MM.1S (cell line): ENCODE measurements at regions not wholly inside any gene's neighbourhood (a gene's known extent, or its start where the extent isn't known, plus 50 kb on each side); places are given as distances from the start of the nearest gene placed in this dataset.

Experiments
- DNase-seq: peaks from one replicate; pipeline ENCODE4 v3.0.0-alpha.2; 2015
- H2AFZ ChIP-seq: fragments of 300-600 bp; sonication (generic); 2 replicates; pipeline ENCODE4 v1.6.0; 2016; ENCODE audit warnings: antibody characterized with exemption, low read length
- H3F3A ChIP-seq: fragments of 300-600 bp; sonication (generic); 2 replicates; pipeline ENCODE4 v1.6.1; 2016; ENCODE audit warnings: mild to moderate bottlenecking, antibody characterized with exemption, low read length, moderate library complexity, mixed read lengths; ENCODE audit not compliant: insufficient read depth
- H3K27ac ChIP-seq: fragments of 300-600 bp; sonication (generic); 2 replicates; pipeline ENCODE4 v1.5.1; 2016; ENCODE audit warnings: mild to moderate bottlenecking, low read length
- H3K27me3 ChIP-seq: fragments of 300-600 bp; sonication (generic); replicated peaks from 2 replicates; pipeline ENCODE4 v1.6.0; 2016; ENCODE audit warnings: low read length; ENCODE audit not compliant: insufficient read depth
- H3K36me3 ChIP-seq: fragments of 300-600 bp; sonication (generic); replicated peaks from 2 replicates; pipeline ENCODE4 v1.6.1; 2016; ENCODE audit warnings: mild to moderate bottlenecking, low read length, mixed read lengths; ENCODE audit not compliant: insufficient read depth
- H3K4me1 ChIP-seq: fragments of 300-600 bp; sonication (generic); 2 replicates; pipeline ENCODE4 v1.6.1; 2016; ENCODE audit warnings: low read length, mixed read lengths
- H3K4me2 ChIP-seq: fragments of 300-600 bp; sonication (generic); 2 replicates; pipeline ENCODE4 v1.6.0; 2016; ENCODE audit warnings: low read depth, low read length
- H3K4me3 ChIP-seq: fragments of 300-600 bp; sonication (generic); 2 replicates; pipeline ENCODE4 v1.5.1; 2016; ENCODE audit warnings: low read length, mixed read lengths
- H3K79me2 ChIP-seq: fragments of 300-600 bp; sonication (generic); 2 replicates; pipeline ENCODE4 v1.6.1; 2016; ENCODE audit warnings: mixed run types, low read length, mixed read lengths
- H3K9ac ChIP-seq: fragments of 300-600 bp; sonication (generic); 2 replicates; pipeline ENCODE4 v1.6.1; 2016; ENCODE audit warnings: low read length, mixed read lengths
- H3K9me2 ChIP-seq: fragments of 300-600 bp; sonication (generic); replicated peaks from 2 replicates; pipeline ENCODE4 v1.6.1; 2016; ENCODE audit warnings: mild to moderate bottlenecking, low read length, mixed read lengths; ENCODE audit not compliant: insufficient read depth
- H3K9me3 ChIP-seq: fragments of 300-600 bp; sonication (generic); replicated peaks from 2 replicates; pipeline ENCODE4 v1.6.1; 2016; ENCODE audit warnings: mild to moderate bottlenecking, low read length, mixed read lengths; ENCODE audit not compliant: insufficient read depth
- H4K20me1 ChIP-seq: fragments of 300-600 bp; sonication (generic); 2 replicates; pipeline ENCODE4 v1.6.1; 2016; ENCODE audit warnings: mild to moderate bottlenecking, low read length, moderate library complexity, mixed read lengths; ENCODE audit not compliant: insufficient read depth
- CTCF ChIP-seq: fragments of 300-600 bp; sonication (generic); IDR thresholded peaks from 2 replicates; pipeline ENCODE4 v1.5.1; 2016; ENCODE audit warnings: antibody characterized with exemption, low read length, mixed read lengths
- EZH2 ChIP-seq: fragments of 300-600 bp; sonication (generic); optimal IDR thresholded peaks from 2 replicates; pipeline ENCODE3; 2017; ENCODE audit warnings: low read depth, mild to moderate bottlenecking, antibody characterized with exemption, low read length, mixed read lengths
- EZH2phosphoT487 ChIP-seq: fragments of 300-600 bp; sonication (generic); IDR thresholded peaks from 2 replicates; pipeline ENCODE4 v1.6.1; 2018; ENCODE audit warnings: antibody characterized with exemption, low read length

GRCh38 chr7:43042302-43042701 is 70.1 kb upstream of the HECW1 start:
- Histone ChIP-seq H3K4me3 (no peak overlapping the region), H3K79me2 (no peaks in the 10 kb centered on the region), H3K9ac (no peak overlapping the region), H3K4me2 (no peak overlapping the region), H2AFZ (no peak overlapping the region), H3K27me3 (no peaks in the 10 kb centered on the region), H4K20me1 (no peaks in the 10 kb centered on the region), H3F3A (no peaks in the 10 kb centered on the region), H3K36me3 (no peaks in the 10 kb centered on the region), H3K9me3 (no peaks in the 10 kb centered on the region), H3K27ac (no peak overlapping the region), H3K9me2 (no peaks in the 10 kb centered on the region), H3K4me1 (no peaks in the 10 kb centered on the region)
- TF ChIP-seq EZH2 (no peak), CTCF (no peak), EZH2phosphoT487 (no peak)
- no peak for DNase-seq

DNA sequence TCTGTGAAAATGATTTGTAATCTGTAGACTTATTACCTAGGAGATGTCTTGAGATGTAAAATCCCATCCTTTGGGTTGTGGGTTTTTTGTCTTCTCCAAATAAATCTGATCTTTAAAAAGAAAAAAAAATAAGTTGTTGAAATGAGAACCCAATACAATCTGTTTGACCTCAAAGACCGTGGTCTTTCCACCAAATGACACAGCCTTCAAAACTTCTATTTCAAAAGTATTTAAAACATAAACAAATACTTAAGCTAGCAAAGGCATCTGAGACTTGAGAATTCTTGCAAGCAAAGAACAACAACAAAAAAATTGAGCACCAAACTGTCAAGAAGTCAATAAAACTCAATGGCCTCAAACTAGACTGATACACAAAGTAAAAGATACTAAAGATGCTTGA is 67.9 kb upstream of the HECW1 start:
- Histone ChIP-seq H2AFZ (no peak overlapping the region), H3K79me2 (no peaks in the 10 kb centered on the region), H3K9ac (no peak overlapping the region), H3K4me2 (no peak overlapping the region), H4K20me1 (no peaks in the 10 kb centered on the region), H3K9me2 (no peaks in the 10 kb centered on the region), H3K4me1 (no peaks in the 10 kb centered on the region), H3F3A (no peaks in the 10 kb centered on the region), H3K27ac (no peak overlapping the region), H3K9me3 (no peaks in the 10 kb centered on the region), H3K4me3 (no peak overlapping the region), H3K27me3 (no peaks in the 10 kb centered on the region), H3K36me3 (no peaks in the 10 kb centered on the region)
- no peak for DNase-seq
- no peak for TF ChIP-seq CTCF
- no peak for TF ChIP-seq EZH2phosphoT487
- no peak for TF ChIP-seq EZH2

GRCh38 chr7:43054052-43054722 is 58.3 kb upstream of the HECW1 start:
- Histone ChIP-seq H3K9ac (no peak overlapping the region), H4K20me1 (no peaks in the 10 kb centered on the region), H3K27ac (no peak overlapping the region), H3K4me1 (no peaks in the 10 kb centered on the region), H3K79me2 (no peaks in the 10 kb centered on the region), H3K4me2 (no peak overlapping the region), H3K36me3 (no peaks in the 10 kb centered on the region), H3K9me3 (no peaks in the 10 kb centered on the region), H3F3A (no peaks in the 10 kb centered on the region), H2AFZ (no peak overlapping the region), H3K9me2 (no peaks in the 10 kb centered on the region), H3K4me3 (no peak overlapping the region), H3K27me3 (no peaks in the 10 kb centered on the region)
- no peak for TF ChIP-seq EZH2phosphoT487
- TF ChIP-seq EZH2, result no peak
- DNase-seq, result no peak

DNA sequence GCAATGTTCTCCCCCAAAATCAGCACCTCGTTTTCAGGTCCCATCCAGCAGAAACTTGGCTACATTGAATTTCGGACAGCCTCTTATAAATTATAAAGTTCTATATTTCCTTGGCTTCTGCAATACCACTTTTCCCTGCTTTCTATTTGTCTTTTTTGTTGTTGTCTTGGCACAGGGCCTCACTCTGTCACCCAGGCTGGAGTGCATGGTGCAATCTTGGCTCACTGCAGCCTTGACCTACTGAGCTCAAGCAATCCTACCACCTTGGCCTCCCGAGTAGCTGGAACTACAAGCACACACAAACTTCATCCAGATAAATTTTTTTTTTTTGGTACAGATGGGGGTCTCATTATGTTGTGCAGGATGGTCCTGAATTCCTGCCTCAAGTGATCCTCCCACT is 55.3 kb upstream of the HECW1 start:
- Histone ChIP-seq H3K9me3 (no peaks in the 10 kb centered on the region), H3K9me2 (no peaks in the 10 kb centered on the region), H3K4me3 (no peak overlapping the region), H3K36me3 (no peaks in the 10 kb centered on the region), H3K4me2 (no peak overlapping the region), H3K9ac (no peak overlapping the region), H3K27ac (no peak overlapping the region), H3K79me2 (no peaks in the 10 kb centered on the region), H2AFZ (no peak overlapping the region), H3F3A (no peaks in the 10 kb centered on the region), H3K4me1 (no peaks in the 10 kb centered on the region), H3K27me3 (no peaks in the 10 kb centered on the region), H4K20me1 (no peaks in the 10 kb centered on the region)
- no peak for DNase-seq
- TF ChIP-seq CTCF (no peak), EZH2 (no peak), EZH2phosphoT487 (no peak)
